ENCODE measurements at regions not wholly inside any gene's neighbourhood (a gene's known extent, or its start where the extent isn't known, plus 50 kb on each side); places are given as distances from the start of the nearest gene placed in this dataset.

GRCh38 chr18:7321831-7322230, 90.9 kb downstream of the LRRC30 start:
- Histone ChIP-seq H3K4me3 (ENCODE audit: low read length) (no peak overlapping the region), H3K9me3 (ENCODE audit: control insufficient read depth in 1 of 2, insufficient read depth in 1 of 2, low read length in 2 of 2) (peaks cover 0 to 22% of the 10 kb centered on the region in 2 experiments), H3K27me3 (ENCODE audit: control insufficient read depth in 1 of 2, insufficient read depth in 2 of 2, low read length in 2 of 2) (no peaks in the 10 kb centered on the region), H3K36me3 (ENCODE audit: insufficient read depth, low read length) (no peaks in the 10 kb centered on the region), H3K27ac (ENCODE audit: low read depth in 1 of 2, low read length in 2 of 2) (no peak overlapping the region), H3K4me1 (ENCODE audit: insufficient read depth, low read length) (no peaks in the 10 kb centered on the region)
- CTCF ChIA-PET = no interaction called here
- no peaks in the 10 kb centered on the region for H3K4me1 Mint-ChIP-seq (ENCODE audit: low read depth)
- H3K27ac Mint-ChIP-seq = no peak overlapping the region
- intact Hi-C loops (cut with DNase I, micrococcal nuclease) = no loop called here
- no peak for DNase-seq
- H3K9me3 Mint-ChIP-seq = no peaks in the 10 kb centered on the region
- TF ChIP-seq CTCF (IDR thresholded peaks at IDR 0.05) = no peak
- no peaks in the 10 kb centered on the region for H3K36me3 Mint-ChIP-seq (ENCODE audit: low read depth)
- no peak overlapping the region for H3K4me3 Mint-ChIP-seq
- POLR2A ChIA-PET = no interaction called here
- no peak for ATAC-seq (ENCODE audit: poor library complexity)
- no peaks in the 10 kb centered on the region for H3K27me3 Mint-ChIP-seq

- intact Hi-C loops (cut with DNase I, micrococcal nuclease) = no loop called here
Measured at GRCh38 chr18:7322817-7323485, 92.1 kb downstream of the LRRC30 start.

GRCh38 chr18:7325126-7325430, 94.2 kb downstream of the LRRC30 start:
- Mint-ChIP-seq H3K9me3 (no peaks in the 10 kb centered on the region), H3K36me3 (ENCODE audit: low read depth) (no peaks in the 10 kb centered on the region), H3K27me3 (no peaks in the 10 kb centered on the region), H3K27ac (no peak overlapping the region), H3K4me3 (no peak overlapping the region), H3K4me1 (ENCODE audit: low read depth) (no peaks in the 10 kb centered on the region)
- POLR2A ChIA-PET = no interaction called here
- Histone ChIP-seq H3K4me1 (ENCODE audit: insufficient read depth, low read length) (no peaks in the 10 kb centered on the region), H3K27me3 (ENCODE audit: control insufficient read depth in 1 of 2, insufficient read depth in 2 of 2, low read length in 2 of 2) (no peaks in the 10 kb centered on the region), H3K27ac (ENCODE audit: low read depth in 1 of 2, low read length in 2 of 2) (no peak overlapping the region), H3K9me3 (ENCODE audit: control insufficient read depth in 1 of 2, insufficient read depth in 1 of 2, low read length in 2 of 2) (peaks cover 0 to 5% of the 10 kb centered on the region in 2 experiments), H3K4me3 (ENCODE audit: low read length) (no peak overlapping the region), H3K36me3 (ENCODE audit: insufficient read depth, low read length) (no peaks in the 10 kb centered on the region)
- no peak for DNase-seq
- intact Hi-C loops (cut with DNase I, micrococcal nuclease) = no loop called here
- TF ChIP-seq CTCF (IDR thresholded peaks at IDR 0.05) = no peak
- no peak for ATAC-seq (ENCODE audit: poor library complexity)
- CTCF ChIA-PET = no interaction called here

More at GRCh38 chr18:7322817-7323485, 92.1 kb downstream of the LRRC30 start:
- H3K4me1 ChIP-seq (ENCODE audit: insufficient read depth, low read length) = no peaks in the 10 kb centered on the region
- H3K9me3 Mint-ChIP-seq = no peaks in the 10 kb centered on the region
- ATAC-seq (ENCODE audit: poor library complexity) (no peak), DNase-seq (no peak)
- H3K4me3 Mint-ChIP-seq = no peak overlapping the region
- no peak overlapping the region for H3K27ac Mint-ChIP-seq
- H3K9me3 ChIP-seq (ENCODE audit: control insufficient read depth in 1 of 2, insufficient read depth in 1 of 2, low read length in 2 of 2) = peaks cover 0 to 11% of the 10 kb centered on the region in 2 experiments
- no peaks in the 10 kb centered on the region for H3K4me1 Mint-ChIP-seq (ENCODE audit: low read depth)
- TF ChIP-seq CTCF (IDR thresholded peaks at IDR 0.05) = no peak
- H3K36me3 Mint-ChIP-seq (ENCODE audit: low read depth) = no peaks in the 10 kb centered on the region
- no peak overlapping the region for H3K4me3 ChIP-seq (ENCODE audit: low read length)
- H3K27ac ChIP-seq (ENCODE audit: low read depth in 1 of 2, low read length in 2 of 2) = no peak overlapping the region
- POLR2A ChIA-PET = no interaction called here
- H3K27me3 Mint-ChIP-seq = no peaks in the 10 kb centered on the region
- H3K36me3 ChIP-seq (ENCODE audit: insufficient read depth, low read length) = no peaks in the 10 kb centered on the region
- CTCF ChIA-PET = no interaction called here
- H3K27me3 ChIP-seq (ENCODE audit: control insufficient read depth in 1 of 2, insufficient read depth in 2 of 2, low read length in 2 of 2) = no peaks in the 10 kb centered on the region

All from CD4-positive, alpha-beta T cell (primary cell).